Tibial nerve (tissue), 4 donors: ENCODE measurements at regions not wholly inside any gene's neighbourhood (a gene's known extent, or its start where the extent isn't known, plus 50 kb on each side); places are given as distances from the start of the nearest gene placed in this dataset.

Experiments used
- EP300 ChIP-seq, 2 donors: sonication (generic); formaldehyde crosslinking; IDR thresholded peaks; one replicate each; pipeline ENCODE4 v1.6.1; 2017; ENCODE audit warnings: antibody characterized with exemption in 2 of 2, mild to moderate bottlenecking in 1 of 2
- TF ChIP-seq, protein P1 (sequence below), 5 experiments: fragments of 200-600 bp in 3 of 5; fragments of 450-650 bp in 2 of 5; sonication (generic) in 3 of 5; IDR thresholded peaks; one replicate each; pipeline ENCODE4 v1.5.1; 2016 to 2019; ENCODE audit warnings: antibody characterized with exemption in 5 of 5, mild to moderate bottlenecking in 3 of 5, moderate library complexity in 2 of 5

DNA sequence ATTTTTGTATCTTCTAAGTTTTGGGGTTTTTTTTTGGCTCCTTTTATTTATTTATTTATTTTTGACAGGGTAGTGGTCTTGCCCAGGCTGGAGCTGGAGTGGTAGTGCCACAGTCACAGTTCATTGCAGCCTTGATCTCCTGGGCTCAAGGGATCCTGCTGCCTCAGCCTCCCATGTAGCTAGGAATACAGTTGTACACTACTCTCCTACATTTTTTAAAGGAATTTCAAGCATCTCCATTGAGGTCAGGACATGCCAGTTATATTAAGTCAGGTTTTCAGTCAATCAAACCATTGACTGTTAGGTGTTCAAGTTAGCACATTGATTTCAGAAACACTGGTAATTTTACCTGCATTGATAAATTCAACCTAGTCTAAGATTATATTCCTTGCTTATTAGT, 480.5 kb upstream of the SPRY2 start:
- TF ChIP-seq, protein P1, sequence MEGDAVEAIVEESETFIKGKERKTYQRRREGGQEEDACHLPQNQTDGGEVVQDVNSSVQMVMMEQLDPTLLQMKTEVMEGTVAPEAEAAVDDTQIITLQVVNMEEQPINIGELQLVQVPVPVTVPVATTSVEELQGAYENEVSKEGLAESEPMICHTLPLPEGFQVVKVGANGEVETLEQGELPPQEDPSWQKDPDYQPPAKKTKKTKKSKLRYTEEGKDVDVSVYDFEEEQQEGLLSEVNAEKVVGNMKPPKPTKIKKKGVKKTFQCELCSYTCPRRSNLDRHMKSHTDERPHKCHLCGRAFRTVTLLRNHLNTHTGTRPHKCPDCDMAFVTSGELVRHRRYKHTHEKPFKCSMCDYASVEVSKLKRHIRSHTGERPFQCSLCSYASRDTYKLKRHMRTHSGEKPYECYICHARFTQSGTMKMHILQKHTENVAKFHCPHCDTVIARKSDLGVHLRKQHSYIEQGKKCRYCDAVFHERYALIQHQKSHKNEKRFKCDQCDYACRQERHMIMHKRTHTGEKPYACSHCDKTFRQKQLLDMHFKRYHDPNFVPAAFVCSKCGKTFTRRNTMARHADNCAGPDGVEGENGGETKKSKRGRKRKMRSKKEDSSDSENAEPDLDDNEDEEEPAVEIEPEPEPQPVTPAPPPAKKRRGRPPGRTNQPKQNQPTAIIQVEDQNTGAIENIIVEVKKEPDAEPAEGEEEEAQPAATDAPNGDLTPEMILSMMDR (IDR thresholded peaks at IDR 0.05): no peak
- TF ChIP-seq EP300 (IDR thresholded peaks at IDR 0.05): no peak
